Left lung (tissue), 4 donors: ENCODE measurements at regions not wholly inside any gene's neighbourhood (a gene's known extent, or its start where the extent isn't known, plus 50 kb on each side); places are given as distances from the start of the nearest gene placed in this dataset.
"Not testable (repeated sequence)": the region's sequence is repeated elsewhere in the genome, so short reads cannot be mapped to it uniquely, and the experiment has no call there.

Experiments
- ATAC-seq: fragments of 200-7000 bp; cut with Tn5 transposase; one replicate; pipeline ENCODE4 v1.9.1; 2020; ENCODE audit warnings: moderate library complexity
- DNase-seq, 4 donors: peaks; one replicate each; pipeline ENCODE4 v3.0.0-alpha.2; 2013 to 2020
- H3K27ac ChIP-seq, 2 donors: fragments of 200-600 bp; sonication (generic) in 1 of 2; one replicate each; pipeline versions ENCODE4 v1.5.0 to v1.8.0; 2020 to 2021
- H3K27me3 ChIP-seq, 2 donors: fragments of 200-600 bp; sonication (generic) in 1 of 2; one replicate each; pipeline versions ENCODE4 v1.5.0 to v1.8.0; 2020 to 2021
- H3K36me3 ChIP-seq, 2 donors: fragments of 200-600 bp; sonication (generic) in 1 of 2; one replicate each; pipeline versions ENCODE4 v1.5.0 to v1.8.0; 2020 to 2021
- H3K4me1 ChIP-seq, 2 donors: fragments of 200-600 bp; one replicate each; pipeline ENCODE4 v1.8.0; 2021
- H3K4me3 ChIP-seq, 2 donors: fragments of 200-600 bp; sonication (generic) in 1 of 2; one replicate each; pipeline versions ENCODE4 v1.5.0 to v1.8.0; 2020 to 2021; ENCODE audit warnings: mild to moderate bottlenecking in 1 of 2
- H3K9me3 ChIP-seq, 2 donors: fragments of 200-600 bp; sonication (generic) in 1 of 2; one replicate each; pipeline versions ENCODE4 v1.5.0 to v1.8.0; 2020 to 2021
- intact Hi-C, 2 donors: fragments of 100-400 bp; cut with DNase I; formaldehyde crosslinking; loops; one replicate each; pipeline versions ENCODE4 v1.11.2 to v1.14.2; 2022
- TF ChIP-seq, protein P1 (sequence below), 2 donors: fragments of 200-600 bp; sonication (generic) in 1 of 2; IDR thresholded peaks; one replicate each; pipeline versions ENCODE4 v1.5.0 to v1.8.0; 2021; ENCODE audit warnings: antibody characterized with exemption in 2 of 2
- donor health status: DM: no; HTN: yes; CAD: no.
- donor health status: DM: no; HTN: no; CAD: no.

GRCh38 chr3:98710067-98710659 is 53.0 kb upstream of the ST3GAL6 start:
- H3K4me1 ChIP-seq: no peaks in the 10 kb centered on the region
- TF ChIP-seq, protein P1, sequence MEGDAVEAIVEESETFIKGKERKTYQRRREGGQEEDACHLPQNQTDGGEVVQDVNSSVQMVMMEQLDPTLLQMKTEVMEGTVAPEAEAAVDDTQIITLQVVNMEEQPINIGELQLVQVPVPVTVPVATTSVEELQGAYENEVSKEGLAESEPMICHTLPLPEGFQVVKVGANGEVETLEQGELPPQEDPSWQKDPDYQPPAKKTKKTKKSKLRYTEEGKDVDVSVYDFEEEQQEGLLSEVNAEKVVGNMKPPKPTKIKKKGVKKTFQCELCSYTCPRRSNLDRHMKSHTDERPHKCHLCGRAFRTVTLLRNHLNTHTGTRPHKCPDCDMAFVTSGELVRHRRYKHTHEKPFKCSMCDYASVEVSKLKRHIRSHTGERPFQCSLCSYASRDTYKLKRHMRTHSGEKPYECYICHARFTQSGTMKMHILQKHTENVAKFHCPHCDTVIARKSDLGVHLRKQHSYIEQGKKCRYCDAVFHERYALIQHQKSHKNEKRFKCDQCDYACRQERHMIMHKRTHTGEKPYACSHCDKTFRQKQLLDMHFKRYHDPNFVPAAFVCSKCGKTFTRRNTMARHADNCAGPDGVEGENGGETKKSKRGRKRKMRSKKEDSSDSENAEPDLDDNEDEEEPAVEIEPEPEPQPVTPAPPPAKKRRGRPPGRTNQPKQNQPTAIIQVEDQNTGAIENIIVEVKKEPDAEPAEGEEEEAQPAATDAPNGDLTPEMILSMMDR (IDR thresholded peaks at IDR 0.05): no peak
- ATAC-seq (no peak), DNase-seq (peak in 1 of 4 donors; percentile 30)
- no peak overlapping the region for H3K27ac ChIP-seq
- no peaks in the 10 kb centered on the region for H3K27me3 ChIP-seq
- no peaks in the 10 kb centered on the region for H3K36me3 ChIP-seq
- intact Hi-C loops: no loop called here
- H3K9me3 ChIP-seq: no peaks in the 10 kb centered on the region
- H3K4me3 ChIP-seq: no peak overlapping the region

DNA sequence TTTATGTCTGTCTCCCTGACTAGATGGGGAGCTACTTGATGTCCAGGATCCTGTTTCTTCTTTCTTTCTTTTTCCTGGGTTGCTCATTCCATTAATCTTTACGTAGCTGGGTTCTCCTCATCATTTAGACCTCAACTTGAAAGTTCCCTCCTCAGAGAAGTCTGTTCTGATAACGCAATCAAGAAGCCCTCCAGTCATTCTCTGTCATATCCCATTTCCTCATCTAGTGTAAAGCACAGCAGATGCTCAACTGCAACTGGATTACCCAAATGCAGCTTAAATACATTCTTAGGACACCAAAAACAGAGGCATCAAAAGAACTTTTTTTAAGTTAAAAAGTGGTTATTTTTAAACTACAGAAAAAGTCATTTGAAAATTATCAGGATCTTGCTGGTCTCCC is 51.7 kb upstream of the ST3GAL6 start:
- Histone ChIP-seq H3K36me3 (no peaks in the 10 kb centered on the region), H3K27ac (no peak overlapping the region), H3K9me3 (no peaks in the 10 kb centered on the region), H3K4me1 (no peaks in the 10 kb centered on the region), H3K4me3 (no peak overlapping the region), H3K27me3 (no peaks in the 10 kb centered on the region)
- intact Hi-C loops: no loop called here
- ATAC-seq (no peak), DNase-seq (no peak)
- TF ChIP-seq, protein P1 (IDR thresholded peaks at IDR 0.05): no peak

DNA sequence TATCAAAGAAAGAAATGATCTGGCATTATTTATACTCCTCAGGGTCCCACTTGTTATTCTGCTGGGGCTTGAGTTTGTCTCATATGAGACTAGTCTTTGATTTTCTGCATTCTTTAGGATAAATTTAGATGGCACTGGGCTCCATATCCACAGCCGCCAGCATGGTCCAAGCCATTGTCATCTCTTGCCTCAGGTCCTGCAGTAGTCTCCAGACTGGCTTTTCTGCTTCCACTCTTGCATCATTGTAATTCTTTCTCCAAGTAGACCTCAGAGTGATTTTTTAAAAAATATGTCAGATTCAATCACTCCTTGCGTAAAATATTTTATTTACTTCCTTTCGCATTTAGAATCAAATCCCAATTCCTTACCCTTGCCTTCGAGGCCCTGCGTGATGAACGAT is 50.4 kb upstream of the ST3GAL6 start:
- no peaks in the 10 kb centered on the region for H3K27me3 ChIP-seq
- H3K9me3 ChIP-seq: no peaks in the 10 kb centered on the region
- TF ChIP-seq, protein P1 (IDR thresholded peaks at IDR 0.05): no peak
- ATAC-seq (no peak), DNase-seq (no peak)
- no peaks in the 10 kb centered on the region for H3K36me3 ChIP-seq
- no peak overlapping the region for H3K4me3 ChIP-seq
- H3K27ac ChIP-seq: no peak overlapping the region
- intact Hi-C loops: no loop called here
- no peaks in the 10 kb centered on the region for H3K4me1 ChIP-seq

- intact Hi-C loops, H3K9me3 ChIP-seq, H3K4me1 ChIP-seq, H3K27me3 ChIP-seq, H3K27ac ChIP-seq, DNase-seq, H3K36me3 ChIP-seq, H3K4me3 ChIP-seq, ATAC-seq: not testable (repeated sequence)
These were observed 49.8 kb upstream of the ST3GAL6 start for GRCh38 chr3:98713332-98713731.
